Osteoblast (primary cell): ENCODE measurements at regions not wholly inside any gene's neighbourhood (a gene's known extent, or its start where the extent isn't known, plus 50 kb on each side); places are given as distances from the start of the nearest gene placed in this dataset.
"Not testable (repeated sequence)": the region's sequence is repeated elsewhere in the genome, so short reads cannot be mapped to it uniquely, and the experiment has no call there.

Experiments used
- DNase-seq: peaks from one replicate; pipeline ENCODE4 v3.0.0; 2011; ENCODE audit warnings: low spot score, mixed read lengths; ENCODE audit not compliant: insufficient read length; ENCODE audit errors: missing footprints
- H2AFZ ChIP-seq: 2 replicates; pipeline ENCODE4 v1.6.0; 2011; ENCODE audit warnings: mild to moderate bottlenecking, low read length
- H3K27ac ChIP-seq: 2 replicates; pipeline ENCODE4 v1.5.1; 2011; ENCODE audit warnings: mild to moderate bottlenecking, low read depth, low read length, moderate library complexity
- H3K27me3 ChIP-seq: 2 replicates; pipeline ENCODE4 v1.6.0; 2012; ENCODE audit warnings: mild to moderate bottlenecking, control low read depth, inconsistent platforms, low read length, moderate library complexity; ENCODE audit not compliant: insufficient read depth
- H3K36me3 ChIP-seq: 2 replicates; pipeline ENCODE4 v1.5.1; 2011; ENCODE audit warnings: mild to moderate bottlenecking, low read length, control low read depth, moderate library complexity; ENCODE audit not compliant: insufficient read depth
- H3K4me1 ChIP-seq: 2 replicates; pipeline ENCODE4 v1.5.1; 2011; ENCODE audit warnings: mild to moderate bottlenecking, low read length, control low read depth, moderate library complexity; ENCODE audit not compliant: insufficient read depth
- H3K4me2 ChIP-seq: 2 replicates; pipeline ENCODE4 v1.6.0; 2011; ENCODE audit warnings: mild to moderate bottlenecking, low read length; ENCODE audit not compliant: insufficient read depth
- H3K4me3 ChIP-seq: fragments of 200-600 bp; sonication (generic); 3 replicates; pipeline ENCODE4 v1.5.1; 2012; ENCODE audit warnings: mild to moderate bottlenecking, low read length, inconsistent platforms; ENCODE audit not compliant: insufficient read depth
- H3K79me2 ChIP-seq: 2 replicates; pipeline ENCODE4 v1.6.0; 2012; ENCODE audit warnings: mild to moderate bottlenecking, low read length, control low read depth, inconsistent platforms; ENCODE audit not compliant: insufficient read depth
- H3K9me3 ChIP-seq: 2 replicates; pipeline ENCODE4 v1.5.1; 2011; ENCODE audit warnings: low read depth, low read length, control low read depth
- H4K20me1 ChIP-seq: 2 replicates; pipeline ENCODE4 v1.6.0; 2012; ENCODE audit warnings: mild to moderate bottlenecking, low read length, control low read depth; ENCODE audit not compliant: insufficient read depth
- TF ChIP-seq, protein P1 (sequence below): IDR thresholded peaks from 2 replicates; pipeline ENCODE4 v1.5.1; 2011; ENCODE audit warnings: mild to moderate bottlenecking, low read depth, low read length, moderate library complexity; ENCODE audit errors: extremely low read depth

DNA sequence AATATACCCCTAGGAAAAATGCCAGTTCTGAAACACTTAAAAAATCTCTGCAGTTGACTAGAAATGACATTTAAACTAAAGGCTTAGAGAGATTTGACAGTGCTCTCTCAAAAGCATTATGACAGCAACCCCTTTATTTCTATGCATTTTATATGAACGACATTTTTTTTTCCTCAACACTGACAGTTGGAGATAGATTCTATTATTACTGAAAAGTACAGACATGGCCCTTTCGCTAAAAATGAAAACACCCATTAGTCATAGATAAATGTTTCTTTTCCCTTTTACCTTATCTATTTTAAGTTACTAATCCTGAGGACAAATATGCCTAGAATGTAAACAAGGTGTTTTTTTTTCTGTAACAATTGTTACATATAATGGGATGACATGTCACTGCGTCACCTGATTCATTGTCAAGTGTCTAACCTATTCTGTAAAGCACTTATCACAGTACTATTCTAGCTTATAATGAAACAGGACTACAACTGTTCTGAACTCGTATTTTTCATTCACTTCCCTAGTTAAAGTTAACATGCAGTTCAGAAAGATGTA, 1169.6 kb upstream of the CRIM1 start:
- no peak overlapping the region for H3K27ac ChIP-seq
- no peak overlapping the region for H3K4me2 ChIP-seq
- TF ChIP-seq, protein P1, sequence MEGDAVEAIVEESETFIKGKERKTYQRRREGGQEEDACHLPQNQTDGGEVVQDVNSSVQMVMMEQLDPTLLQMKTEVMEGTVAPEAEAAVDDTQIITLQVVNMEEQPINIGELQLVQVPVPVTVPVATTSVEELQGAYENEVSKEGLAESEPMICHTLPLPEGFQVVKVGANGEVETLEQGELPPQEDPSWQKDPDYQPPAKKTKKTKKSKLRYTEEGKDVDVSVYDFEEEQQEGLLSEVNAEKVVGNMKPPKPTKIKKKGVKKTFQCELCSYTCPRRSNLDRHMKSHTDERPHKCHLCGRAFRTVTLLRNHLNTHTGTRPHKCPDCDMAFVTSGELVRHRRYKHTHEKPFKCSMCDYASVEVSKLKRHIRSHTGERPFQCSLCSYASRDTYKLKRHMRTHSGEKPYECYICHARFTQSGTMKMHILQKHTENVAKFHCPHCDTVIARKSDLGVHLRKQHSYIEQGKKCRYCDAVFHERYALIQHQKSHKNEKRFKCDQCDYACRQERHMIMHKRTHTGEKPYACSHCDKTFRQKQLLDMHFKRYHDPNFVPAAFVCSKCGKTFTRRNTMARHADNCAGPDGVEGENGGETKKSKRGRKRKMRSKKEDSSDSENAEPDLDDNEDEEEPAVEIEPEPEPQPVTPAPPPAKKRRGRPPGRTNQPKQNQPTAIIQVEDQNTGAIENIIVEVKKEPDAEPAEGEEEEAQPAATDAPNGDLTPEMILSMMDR: no peak
- H3K36me3 ChIP-seq: no peaks in the 10 kb centered on the region
- no peak overlapping the region for H3K4me3 ChIP-seq
- no peak for DNase-seq
- H3K27me3 ChIP-seq: no peaks in the 10 kb centered on the region
- no peaks in the 10 kb centered on the region for H3K9me3 ChIP-seq
- H2AFZ ChIP-seq: no peak overlapping the region
- H3K4me1 ChIP-seq: no peaks in the 10 kb centered on the region
- H4K20me1 ChIP-seq: no peaks in the 10 kb centered on the region
- H3K79me2 ChIP-seq: no peaks in the 10 kb centered on the region

DNA sequence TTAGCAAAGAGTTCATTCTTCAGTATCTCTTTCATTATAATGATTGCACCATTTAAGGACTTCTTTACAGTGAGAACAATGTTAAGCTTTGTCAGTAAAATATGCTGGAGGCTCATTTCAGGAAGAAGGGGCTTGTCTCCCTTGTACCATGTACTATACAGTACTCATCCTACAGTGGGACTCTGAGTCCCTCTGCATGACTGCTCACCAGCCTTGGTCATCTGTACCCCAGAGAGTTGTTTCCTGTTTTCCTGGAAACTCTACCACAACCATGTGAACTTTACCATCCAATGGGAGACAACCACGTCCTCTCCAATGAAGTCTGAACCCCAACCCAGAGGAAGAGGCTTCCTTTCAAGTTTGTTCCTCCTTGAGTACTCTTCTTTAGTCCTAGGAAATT, 1171.1 kb upstream of the CRIM1 start:
- Histone ChIP-seq H3K79me2 (no peaks in the 10 kb centered on the region), H2AFZ (no peak overlapping the region), H3K4me3 (no peak overlapping the region), H3K9me3 (no peaks in the 10 kb centered on the region), H3K4me1 (no peaks in the 10 kb centered on the region), H3K27me3 (no peaks in the 10 kb centered on the region), H3K36me3 (no peaks in the 10 kb centered on the region), H3K4me2 (no peak overlapping the region), H4K20me1 (no peaks in the 10 kb centered on the region), H3K27ac (no peak overlapping the region)
- TF ChIP-seq, protein P1: no peak
- no peak for DNase-seq

DNA sequence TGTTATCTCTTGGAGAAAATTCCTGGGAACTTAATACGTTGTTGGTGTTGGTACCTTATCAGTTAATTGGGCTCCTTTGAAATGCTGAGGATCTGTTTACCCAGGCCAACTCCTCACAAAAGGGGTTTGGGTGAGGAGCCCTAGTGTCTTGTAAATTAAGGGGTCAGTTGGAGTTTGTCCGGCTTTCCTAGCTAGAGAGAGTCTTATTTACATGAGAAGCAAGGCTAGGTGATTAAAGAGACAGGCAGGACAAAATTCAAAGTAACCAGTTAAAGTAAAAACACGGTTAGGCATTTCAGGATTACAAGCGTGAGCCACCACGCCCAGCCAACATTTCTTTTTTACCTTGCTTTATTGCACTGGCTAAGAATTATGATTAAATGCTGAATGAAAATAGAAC, 1178.9 kb upstream of the CRIM1 start:
- not testable (repeated sequence) for H4K20me1 ChIP-seq, H3K4me1 ChIP-seq, H3K27me3 ChIP-seq, H3K79me2 ChIP-seq, H3K4me2 ChIP-seq, H3K9me3 ChIP-seq, H3K36me3 ChIP-seq, H3K27ac ChIP-seq, H2AFZ ChIP-seq, DNase-seq, H3K4me3 ChIP-seq

DNA sequence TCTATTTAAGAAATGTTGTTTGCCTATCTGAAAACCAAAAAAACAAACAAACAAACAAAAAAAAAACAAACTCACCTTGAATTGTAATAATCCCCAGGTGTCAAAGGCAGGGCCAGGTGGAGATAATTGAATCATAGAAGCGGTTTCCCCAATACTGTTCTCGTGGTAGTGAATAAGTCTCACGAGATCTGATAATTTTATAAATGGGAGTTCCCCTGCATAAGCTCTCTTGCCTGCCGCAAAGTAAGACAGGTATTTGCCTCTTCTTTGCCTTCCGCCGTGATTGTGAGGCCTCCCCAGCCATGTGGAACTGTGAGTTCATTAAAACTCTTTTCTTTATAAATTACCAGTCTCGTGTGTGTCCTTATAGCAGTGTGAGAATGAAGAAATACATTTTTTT, 1180.7 kb upstream of the CRIM1 start:
- no peak for DNase-seq
- Histone ChIP-seq H3K36me3 (no peaks in the 10 kb centered on the region), H3K27me3 (no peaks in the 10 kb centered on the region), H3K27ac (no peak overlapping the region), H3K9me3 (no peaks in the 10 kb centered on the region), H3K4me1 (no peaks in the 10 kb centered on the region), H4K20me1 (no peaks in the 10 kb centered on the region), H2AFZ (no peak overlapping the region), H3K79me2 (no peaks in the 10 kb centered on the region), H3K4me2 (no peak overlapping the region), H3K4me3 (no peak overlapping the region)
- TF ChIP-seq, protein P1: no peak
